COR-L47 (cell line): ENCODE measurements at regions not wholly inside any gene's neighbourhood (a gene's known extent, or its start where the extent isn't known, plus 50 kb on each side); places are given as distances from the start of the nearest gene placed in this dataset.
A peak's percentile ranks its signal among the peaks of the same experiment; 100 is the strongest.

Experiments used
- DNase-seq: peaks from one replicate; lab custom pipeline; 2025; lab: John Stamatoyannopoulos, UW

DNA sequence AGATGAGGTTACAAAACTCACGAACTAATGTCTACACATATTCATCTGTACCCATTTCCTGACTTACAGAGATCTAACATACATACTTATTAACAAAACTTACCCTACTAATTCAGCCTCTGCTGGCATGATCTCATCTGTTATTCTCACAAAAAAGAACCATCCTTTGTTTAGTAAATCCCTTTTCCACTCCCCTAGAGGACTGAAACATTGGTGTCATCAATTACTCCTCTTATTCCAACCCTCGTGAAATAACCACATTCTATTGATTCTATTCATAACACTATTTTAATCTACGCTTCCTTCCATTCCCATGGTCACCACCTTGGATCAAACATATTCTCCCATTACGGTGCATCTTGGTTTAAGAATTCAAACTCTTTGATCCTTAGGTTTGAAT is 505.9 kb downstream of the SI start:
- DNase-seq, result no peak

DNA sequence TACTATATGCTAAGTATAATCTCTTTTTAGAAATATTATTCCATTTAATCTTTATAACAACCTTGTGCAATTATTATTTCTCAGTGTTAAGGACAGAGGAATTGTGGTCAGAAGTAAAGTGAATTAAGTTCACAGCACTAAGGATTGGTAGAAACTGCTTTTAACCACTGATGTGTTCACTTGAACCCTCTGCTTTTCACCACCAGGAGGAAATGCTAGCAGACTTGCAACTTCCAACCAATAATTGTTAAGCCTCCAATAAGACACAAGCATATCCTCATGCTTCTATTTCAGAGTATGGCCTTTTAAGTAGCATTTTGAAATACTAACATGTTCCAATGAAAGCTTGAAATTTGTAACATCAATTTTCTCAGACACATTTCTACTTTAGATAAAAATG is 527.4 kb downstream of the SI start:
- no peak for DNase-seq

DNA sequence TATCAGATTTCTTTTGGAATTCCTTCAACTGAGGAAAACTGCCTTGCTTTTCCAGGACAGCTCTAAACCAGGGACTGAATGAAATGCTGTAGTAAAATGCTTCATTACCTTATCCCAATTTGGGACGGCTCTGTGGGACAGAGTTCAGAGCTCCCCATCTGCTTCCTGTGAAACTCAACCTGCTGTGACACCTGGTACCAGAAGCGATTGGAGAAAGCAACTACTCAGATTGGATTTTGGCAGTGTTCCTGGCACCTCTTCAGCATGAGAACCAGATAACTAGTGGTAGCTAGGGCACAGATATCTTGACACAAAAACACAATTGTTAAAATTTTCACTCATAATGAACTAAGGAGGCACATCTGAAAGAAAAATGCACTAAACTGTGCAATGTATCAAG is 539.1 kb downstream of the SI start:
- DNase-seq, result no peak

DNA sequence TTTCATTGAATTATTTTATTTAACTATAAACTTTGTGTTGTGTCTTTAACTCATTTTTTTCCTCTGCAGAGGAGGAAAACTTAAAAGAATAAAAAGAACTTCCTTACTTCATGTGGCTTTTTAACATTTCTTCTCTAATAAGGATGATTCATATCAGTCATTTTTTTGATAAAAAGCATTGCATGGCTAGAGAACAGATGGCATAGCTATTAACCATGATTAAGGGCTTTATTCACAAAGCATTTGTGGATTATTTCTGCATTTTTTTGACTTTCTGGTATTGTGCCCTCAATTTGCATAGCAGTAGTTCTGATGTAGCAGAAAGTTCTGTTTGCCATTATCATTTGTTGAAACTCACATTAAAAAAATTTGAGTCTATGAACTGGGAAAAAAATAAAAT is 540.8 kb downstream of the SI start:
- no peak for DNase-seq

DNA sequence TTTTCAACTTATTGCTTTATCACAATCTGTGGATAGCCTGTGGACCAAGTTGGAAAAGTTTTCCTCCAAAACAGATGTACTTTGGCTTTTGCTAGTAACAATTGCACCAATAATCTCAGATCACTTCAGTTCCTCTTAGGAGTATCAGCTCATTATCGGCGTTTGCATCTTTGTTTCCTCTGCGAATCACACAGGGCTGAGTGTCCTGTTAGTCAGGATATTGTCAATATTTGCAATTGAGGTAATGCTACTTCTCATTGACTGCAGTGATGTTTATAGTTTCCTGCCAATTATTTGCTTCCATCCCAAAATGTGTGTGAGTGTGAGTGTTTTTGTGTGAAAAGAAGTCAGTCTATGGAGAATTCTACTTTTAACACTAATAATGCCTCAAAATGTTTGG is 545.0 kb downstream of the SI start:
- DNase-seq, result peak; percentile 53

DNA sequence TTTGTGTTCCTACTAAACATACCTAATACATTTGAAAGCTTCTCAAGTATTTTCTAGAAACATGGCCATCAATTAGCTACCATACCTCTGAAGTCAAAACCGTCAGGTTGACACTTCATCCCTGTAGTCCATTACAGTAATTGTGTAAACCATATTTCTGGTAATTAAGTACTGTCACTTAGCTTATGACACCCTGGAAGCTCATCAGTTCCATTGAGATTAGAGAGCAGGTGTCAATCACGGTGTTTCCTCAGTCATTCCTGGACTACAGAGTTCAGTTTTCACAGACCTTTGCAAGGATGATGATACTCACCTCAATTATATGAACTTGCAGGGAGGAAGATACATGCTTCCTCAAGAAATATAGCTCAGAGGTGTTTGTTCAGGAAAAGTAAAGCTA is 552.0 kb downstream of the SI start:
- DNase-seq, result no peak

DNA sequence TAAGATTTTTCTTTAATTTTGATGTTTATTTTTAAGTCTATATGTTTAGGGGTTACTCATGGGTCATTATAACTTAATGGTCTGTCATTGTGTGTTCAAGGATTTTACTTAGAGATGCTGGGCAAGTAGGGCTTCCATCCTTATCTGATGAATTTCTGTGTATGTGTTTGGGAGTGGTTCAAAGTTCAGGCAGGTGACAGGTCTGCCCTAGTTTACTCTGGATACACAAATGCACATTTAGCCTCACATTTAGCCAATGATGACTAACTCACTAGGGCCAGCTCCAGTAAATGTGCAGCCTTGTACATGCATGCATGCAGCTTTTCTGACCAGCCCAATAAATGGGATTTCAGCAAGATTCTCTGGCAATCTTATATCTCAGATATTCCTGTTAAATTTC is 554.1 kb downstream of the SI start:
- DNase-seq, result no peak

DNA sequence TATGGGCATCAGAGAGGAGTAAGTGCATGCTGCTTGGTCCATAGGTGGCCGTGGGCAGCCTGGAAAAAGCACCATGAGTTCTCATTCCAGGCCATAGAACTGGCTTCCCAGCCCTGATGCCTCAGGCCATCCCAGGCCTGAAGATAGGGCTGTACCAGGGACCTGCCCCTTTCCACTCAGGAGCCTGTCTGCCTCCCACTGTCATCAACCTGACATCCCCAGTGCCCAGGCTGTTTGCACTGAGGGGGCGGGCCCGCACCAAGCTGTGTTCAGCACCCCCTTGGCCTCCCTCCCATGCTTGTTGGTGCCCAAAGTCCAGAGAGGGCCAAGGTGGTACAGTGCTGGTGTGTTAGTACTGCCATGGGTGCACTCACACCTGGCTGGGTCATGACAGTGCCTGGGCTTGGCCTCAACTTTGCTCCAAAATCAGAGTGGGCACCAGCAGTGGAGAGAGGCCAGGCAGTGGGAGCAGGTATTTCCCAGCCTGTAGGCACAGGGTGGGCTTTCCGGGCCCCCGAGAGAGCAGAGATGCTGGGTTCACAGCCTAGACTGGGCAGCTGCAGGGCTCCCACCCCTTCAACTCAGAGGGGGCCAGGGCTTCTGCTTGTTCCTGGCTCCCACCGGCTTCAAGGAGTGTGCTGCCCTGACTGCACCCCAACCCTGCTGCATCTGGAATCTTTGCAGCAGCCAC is 556.1 kb downstream of the SI start:
- DNase-seq, result no peak

DNA sequence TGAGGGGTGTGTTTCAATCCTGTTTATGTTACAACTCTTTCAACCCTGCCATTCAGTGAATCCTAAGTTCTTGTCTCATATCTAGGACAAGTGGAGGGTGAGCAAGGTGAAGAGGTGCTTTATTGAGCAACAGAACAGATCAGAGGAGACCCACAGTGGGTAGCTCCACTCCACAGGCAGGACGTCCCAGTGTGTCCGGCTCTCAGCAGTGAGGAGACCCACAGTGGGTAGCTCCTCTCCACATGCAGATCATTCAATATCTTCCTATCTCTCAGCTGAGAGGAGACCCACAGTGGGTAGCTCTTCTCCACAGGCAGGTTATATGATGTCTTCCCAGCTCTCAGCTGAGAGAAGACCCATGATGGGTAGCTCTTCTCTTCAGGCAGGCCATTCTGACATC is 556.7 kb downstream of the SI start:
- no peak for DNase-seq

DNA sequence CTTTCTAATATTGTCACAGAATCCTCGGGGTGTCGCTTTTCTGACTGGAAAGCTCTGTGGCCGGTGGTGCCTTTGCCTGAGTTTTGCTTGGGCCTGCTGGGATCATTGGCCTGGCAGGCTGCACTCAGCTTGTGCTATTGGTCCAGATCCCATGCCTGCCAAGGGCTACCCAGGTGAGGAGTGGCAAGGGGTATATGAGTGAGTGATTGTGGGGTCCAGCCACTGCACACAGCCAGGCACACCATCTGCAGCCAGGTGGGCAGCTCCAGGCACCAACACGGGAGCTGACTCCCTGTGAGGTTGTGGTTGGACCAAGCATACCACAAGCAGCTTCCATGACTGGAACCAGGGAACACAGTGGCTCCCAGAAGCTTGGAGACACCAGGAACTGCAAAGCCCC is 557.2 kb downstream of the SI start:
- no peak for DNase-seq

DNA sequence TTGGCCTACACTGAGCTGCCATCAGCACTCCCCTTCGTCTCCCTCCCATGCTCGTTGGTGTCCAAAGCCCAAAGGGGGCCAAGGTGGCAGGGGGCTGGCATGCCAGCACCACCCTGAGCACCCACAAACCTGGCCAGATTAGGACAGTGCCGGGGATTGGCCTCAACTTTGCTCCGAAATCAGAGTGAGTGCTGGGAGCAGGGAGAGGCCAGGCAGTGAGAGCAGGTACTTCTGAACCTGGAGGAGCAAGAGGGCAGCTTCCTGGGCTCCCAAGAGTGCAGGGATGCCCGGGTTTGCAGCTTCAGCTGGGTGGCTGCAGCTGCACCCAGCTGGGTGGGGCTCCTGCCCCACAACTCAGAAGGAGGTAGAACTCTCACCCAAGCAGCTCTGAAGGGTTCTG is 563.0 kb downstream of the SI start:
- no peak for DNase-seq

DNA sequence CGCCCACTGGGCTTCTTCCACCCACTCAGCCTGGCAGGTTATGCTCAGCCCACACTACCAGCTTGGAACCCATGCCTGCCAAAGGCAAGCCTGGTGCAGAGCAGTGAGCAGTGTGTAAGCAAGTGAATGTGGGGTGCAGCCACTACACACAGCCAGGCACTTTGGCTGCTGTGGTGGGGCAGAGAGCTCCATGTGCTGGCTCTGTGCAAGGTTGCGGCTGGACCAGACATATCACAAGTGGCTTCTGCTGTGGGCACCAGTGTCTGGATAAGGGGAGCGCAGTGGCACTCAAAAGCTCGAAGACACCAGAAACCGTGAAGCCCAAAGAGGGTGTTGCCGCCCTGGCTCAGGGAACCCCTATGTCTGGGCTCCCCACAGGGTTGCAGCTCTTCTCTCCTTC is 563.7 kb downstream of the SI start:
- DNase-seq, result no peak

DNA sequence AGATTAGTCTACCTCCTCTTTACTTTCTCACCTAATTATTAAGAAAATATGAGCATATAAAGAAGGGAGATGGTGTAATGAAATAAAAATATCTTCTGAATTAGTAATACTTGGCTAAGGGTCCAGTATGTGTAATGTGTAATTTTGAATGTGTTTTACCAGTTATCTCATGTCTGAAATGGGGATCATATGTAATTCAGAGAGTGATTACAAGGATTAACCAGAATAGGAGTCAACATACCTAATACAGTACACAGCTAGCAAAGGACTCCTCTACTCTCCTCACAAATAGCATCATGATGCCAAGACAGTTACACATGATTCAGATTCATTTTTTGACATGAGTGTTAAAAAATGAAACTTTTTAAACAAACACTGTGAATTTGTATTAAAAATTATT is 570.4 kb downstream of the SI start:
- DNase-seq, result no peak

DNA sequence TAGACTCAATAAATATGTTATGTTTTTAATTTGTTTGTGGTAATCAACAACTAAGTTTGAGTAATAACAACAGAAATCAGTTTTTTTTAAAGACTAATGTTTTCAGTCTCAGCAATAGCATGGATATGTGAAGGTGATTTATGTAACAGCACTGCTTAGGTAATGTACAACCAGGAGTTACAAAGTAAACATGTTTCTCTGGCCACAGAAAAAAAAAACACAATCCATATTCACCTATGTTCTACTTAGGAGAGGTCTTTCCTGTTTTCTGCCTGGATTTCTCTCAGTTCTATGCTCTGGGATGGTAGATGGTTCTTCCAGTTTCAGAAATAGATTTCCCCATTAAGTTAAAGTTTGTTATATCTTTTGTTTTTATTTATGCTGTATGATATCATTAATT is 579.4 kb downstream of the SI start:
- no peak for DNase-seq

DNA sequence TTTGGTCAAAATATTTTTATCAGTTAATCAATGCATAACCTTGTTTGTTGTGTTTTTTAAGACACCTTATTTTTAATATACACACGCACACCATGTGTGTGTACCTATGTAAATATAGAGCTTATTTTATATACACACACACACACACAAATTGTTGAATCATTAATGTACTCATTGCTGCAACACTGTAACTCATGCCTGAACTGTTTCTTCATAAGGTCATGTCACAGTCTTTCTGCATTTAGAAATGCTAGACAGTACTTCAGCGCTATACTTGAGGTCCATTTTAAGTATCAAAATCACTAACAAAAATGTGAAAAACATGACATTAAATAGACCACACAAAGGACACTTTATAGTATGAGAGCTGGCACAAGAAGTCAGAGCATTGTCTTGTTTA is 589.4 kb downstream of the SI start:
- no peak for DNase-seq

DNA sequence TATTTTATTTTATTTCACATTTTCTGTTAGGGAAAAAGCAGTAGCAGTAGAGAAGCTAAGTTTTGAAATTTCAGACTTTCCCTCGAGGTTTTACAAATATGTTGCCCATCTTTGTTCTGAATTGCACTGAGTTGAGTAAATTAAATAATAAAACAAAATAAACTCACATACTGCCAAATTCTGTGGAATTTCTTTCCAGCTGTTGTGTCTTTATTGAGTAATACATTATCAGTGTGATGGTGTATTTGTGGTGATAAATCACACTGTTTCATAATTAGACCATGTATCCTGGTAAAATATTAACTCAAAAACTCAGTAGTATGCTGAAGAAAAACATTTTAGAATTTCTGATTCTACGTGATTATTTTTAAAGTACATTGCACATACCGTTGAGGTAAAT is 592.1 kb downstream of the SI start:
- DNase-seq, result no peak

DNA sequence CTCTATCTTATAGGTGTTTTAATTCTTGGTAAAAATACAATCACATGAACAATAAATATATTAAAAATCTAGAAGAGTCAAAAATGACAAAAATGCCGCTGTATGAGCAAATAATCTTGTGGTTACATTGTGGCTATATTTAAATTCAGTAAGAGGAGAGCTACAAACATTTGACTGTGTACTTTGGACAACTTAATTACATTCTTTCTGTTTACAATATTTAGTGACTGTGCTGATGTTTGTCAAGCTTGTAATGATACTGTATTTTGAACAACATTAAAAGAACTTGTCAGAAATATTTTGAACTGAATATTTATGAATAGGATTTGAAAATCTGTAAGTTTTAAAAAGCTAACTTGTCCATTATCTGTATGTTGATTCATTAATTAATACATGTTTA is 598.3 kb downstream of the SI start:
- DNase-seq, result peak; percentile 35

DNA sequence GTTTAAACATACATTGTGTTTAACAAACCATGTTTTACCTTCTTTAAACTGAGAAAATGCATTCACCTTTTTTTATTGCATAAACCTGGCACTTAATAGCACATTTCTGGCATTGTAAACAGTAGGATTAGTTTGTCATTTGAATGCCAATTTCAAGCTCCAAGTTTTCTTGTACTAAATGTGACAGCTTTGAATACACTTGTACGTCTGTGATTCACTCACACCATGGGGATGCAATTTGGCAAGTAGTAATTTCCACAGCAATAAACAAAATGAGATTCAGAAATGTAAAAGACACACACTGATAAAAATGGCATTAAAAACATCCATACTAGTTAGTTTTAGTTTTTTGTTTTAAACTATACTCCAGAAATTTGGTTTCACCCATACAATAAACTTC is 598.9 kb downstream of the SI start:
- peak; percentile 71 for DNase-seq

DNA sequence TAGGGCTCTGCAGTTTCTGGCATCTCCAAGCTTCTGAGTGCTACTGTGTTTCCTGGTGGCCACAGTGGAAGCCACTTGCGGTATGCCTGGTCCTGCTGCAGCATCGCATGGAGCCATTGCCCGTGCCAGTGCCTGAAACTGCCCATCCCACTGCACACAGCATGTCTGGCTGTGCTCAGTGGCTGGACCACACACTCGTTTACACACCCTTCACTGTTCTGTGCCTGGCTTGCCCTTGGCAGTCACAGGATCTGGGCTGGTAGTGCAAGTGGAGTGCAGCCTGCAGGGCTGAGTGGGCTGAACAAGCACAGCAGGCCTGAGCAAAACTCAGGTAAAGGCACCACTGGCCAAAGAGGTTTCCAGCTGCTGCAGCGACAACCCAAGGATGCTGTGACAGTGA is 600.0 kb downstream of the SI start:
- no peak for DNase-seq

DNA sequence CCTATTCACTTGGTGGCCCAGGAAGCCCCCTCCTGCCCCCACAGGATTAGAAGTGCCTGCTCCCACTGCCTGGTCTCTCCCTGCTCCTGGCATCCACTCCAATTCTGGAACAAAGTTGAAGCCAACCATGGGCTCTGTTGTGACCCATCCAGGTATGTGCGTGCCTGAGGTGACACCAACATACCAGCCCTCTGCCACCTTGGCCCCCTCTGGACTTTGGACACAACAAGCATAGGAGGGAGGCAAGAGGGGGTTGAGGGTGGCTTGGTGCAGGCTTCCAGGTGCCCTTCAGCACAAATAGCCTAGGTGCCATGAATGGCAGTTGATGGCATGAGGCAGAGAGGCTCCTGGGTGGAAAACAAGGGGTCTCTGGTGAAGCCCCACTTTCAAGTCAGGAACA is 600.9 kb downstream of the SI start:
- no peak for DNase-seq

DNA sequence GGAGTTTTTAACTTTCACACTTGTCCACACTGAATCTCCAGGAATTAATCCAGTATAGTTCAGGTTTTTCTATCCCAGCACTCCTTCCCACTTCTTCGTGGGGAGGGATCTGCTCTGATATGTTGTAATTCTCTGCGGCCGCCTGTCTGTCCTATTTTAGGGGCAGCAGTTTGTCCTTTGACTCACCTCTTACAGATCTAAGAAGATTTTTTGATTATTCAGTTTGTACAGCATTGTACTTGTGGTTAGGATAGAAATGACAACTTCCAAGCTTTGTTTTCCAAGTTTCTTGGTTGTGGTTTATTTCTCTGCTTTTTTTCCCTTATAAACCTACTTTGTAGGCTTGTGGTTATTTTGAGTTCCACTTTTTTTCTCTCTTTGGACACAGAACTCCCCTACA is 601.7 kb downstream of the SI start:
- DNase-seq, result no peak

DNA sequence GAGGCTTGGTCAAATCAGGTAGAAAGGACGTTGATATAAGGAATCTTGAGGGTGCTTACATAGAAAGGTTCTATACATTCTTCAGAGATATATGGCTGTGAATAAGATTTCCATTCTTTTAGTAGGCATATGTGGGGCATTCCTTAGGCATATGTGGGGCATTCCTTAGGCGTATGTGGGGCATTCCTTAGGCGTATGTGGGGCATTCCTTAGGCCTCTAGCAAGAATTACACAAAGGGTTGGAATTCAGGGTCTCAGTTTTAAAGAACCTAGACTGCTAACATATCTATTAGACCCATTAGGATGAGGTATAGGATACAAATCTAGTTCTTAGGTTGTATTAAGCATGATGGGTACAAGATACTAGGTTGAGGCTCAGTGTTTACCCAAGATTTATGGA is 607.8 kb downstream of the SI start:
- no peak for DNase-seq

DNA sequence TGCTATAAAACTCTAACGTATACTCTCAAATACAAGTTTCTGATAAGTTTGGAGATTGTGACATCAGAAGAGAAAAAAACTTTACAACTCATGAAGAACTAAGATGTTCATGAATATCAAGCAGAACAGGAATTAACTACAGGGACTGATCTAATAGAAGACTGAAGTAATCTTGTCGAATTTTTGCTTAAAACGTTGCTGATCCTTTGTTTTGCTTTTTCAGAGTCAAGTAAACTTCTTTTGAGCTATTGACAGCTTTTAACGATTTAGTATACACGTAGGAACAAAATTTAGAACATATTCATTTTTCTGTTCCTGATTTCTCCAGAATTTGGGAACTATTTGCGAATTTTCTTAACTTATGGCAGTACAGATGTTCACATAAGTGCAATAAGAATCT is 610.2 kb downstream of the SI start:
- no peak for DNase-seq

DNA sequence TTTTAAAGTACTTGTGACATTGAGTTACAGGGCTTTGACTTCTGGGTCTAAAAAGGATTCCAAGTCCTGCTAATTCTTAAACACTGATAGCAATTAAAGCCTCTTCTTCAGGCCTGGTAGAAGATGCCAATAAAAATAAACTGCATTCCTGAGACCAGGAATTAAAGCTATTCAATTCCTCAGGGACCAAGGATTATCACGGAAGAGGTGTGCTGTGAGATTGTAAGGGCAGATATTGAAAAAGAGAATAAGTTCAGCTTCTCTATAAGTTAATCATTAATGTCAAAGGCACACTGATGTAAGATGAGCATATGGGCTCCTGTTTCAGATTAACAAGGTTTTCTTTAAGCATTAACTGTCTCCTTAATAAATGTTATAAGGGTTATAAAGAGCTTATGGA is 611.3 kb downstream of the SI start:
- no peak for DNase-seq

DNA sequence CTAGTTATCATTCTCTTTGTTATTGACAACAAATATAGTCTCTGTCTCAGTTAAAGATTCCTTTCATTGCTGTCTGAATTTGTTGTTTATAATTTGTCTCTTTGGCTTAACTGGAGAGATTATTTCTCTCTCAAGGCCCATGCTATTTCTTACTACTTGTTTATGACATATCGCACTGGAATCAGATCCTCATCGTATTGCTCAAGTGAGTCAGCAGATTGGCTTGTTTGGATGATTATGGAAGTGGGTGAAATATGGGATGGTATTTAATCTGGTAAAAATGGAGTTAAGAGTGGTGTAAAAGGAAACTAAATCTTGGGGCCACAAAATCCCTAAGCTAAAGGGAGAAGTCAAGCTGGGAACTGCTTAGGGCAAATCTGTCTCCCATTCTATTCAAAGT is 613.1 kb downstream of the SI start:
- DNase-seq, result no peak
